ENCODE measurements at regions not wholly inside any gene's neighbourhood (a gene's known extent, or its start where the extent isn't known, plus 50 kb on each side); places are given as distances from the start of the nearest gene placed in this dataset.

DNA sequence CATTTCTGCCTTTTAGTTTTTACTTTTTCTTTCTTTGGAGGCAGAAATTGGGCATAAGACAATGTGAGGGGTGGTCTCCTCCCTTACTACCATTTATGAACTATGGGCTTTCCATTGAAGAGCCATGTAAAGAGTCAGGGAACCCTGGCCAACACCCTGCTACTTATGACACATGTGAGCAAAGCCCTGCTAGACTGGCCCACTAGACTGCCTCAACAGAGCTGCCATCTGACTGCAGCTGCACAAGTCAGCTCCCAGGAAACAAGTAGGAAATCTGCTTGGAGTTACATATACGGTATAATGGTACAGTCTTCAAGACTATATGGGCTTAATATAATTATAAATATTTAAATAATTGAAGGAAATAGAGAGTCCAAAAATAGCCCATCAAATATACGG, 816.8 kb downstream of the TRIB2 start:
- Histone ChIP-seq H3K9ac (ENCODE audit: control insufficient read depth, insufficient read depth, low read length) (no peak overlapping the region), H3K4me1 (ENCODE audit: control insufficient read depth, insufficient read depth, low read length) (no peaks in the 10 kb centered on the region), H3K79me2 (ENCODE audit: control insufficient read depth, insufficient read depth, low read length) (no peaks in the 10 kb centered on the region), H3K4me2 (ENCODE audit: control insufficient read depth, insufficient read depth) (no peak overlapping the region), H3K36me3 (ENCODE audit: control insufficient read depth in 2 of 2, insufficient read depth in 2 of 2, low read length in 1 of 2) (no peaks in the 10 kb centered on the region), H3K27me3 (replicated peaks in 1 of 2; ENCODE audit: control insufficient read depth in 2 of 2, insufficient read depth in 2 of 2, low read length in 1 of 2) (no peaks in the 10 kb centered on the region), H3K27ac (ENCODE audit: control insufficient read depth, insufficient read depth) (no peak overlapping the region), H3K4me3 (no peak overlapping the region), H3K9me3 (replicated peaks; ENCODE audit: control insufficient read depth, insufficient read depth, low read length) (peaks cover 4% of the 10 kb centered on the region; the same call in 2 of the 3 replicates), H4K20me1 (ENCODE audit: control insufficient read depth, insufficient read depth) (no peaks in the 10 kb centered on the region), H2AFZ (ENCODE audit: control insufficient read depth, low read depth, low read length) (no peak overlapping the region)
- ATAC-seq, result no peak
- POLR2A ChIA-PET, result no interaction called here
- SMC1A ChIA-PET (ENCODE audit: uncharacterized antibody, unreplicated experiment), result interaction anchor here (0.9 to 2.1 kb wide), 4 partner anchors 9 to 26 kb away, joined by 3 to 9 read pairs (median 6); no protein-coding TSS in a partner anchor
- no TSS peak for BruUV-seq (replicated peaks)
- FAIRE-seq, result no peak
- intact Hi-C loops (cut with micrococcal nuclease; ENCODE audit: unreplicated experiment) (no loop called here), in situ Hi-C loops (cut with MboI) (no loop called here)
- RAD21 ChIA-PET (ENCODE audit: unreplicated experiment), result no interaction called here
- no peak for TF ChIP-seq NFIC (IDR thresholded peaks at IDR 0.05; ENCODE audit: low read depth, low read length)
- TF ChIP-seq BCL11A (IDR thresholded peaks at IDR 0.05; ENCODE audit: low read depth, low read length), result no peak
- no peak for TF ChIP-seq IKZF2 (IDR thresholded peaks at IDR 0.05)
- 50% methylated on average over 2 of the region's 2 CpGs for WGBS (ENCODE audit: insufficient coverage, insufficient replicate concordance, low lambda C conversion rate, missing lambda C conversion rate)
- DNase-seq (ENCODE audit: low read depth, low spot score), result no peak
- CTCF ChIA-PET, result interaction anchor here (0.8 kb wide), 1 partner anchor 886 kb away, joined by 3 read pairs; no protein-coding TSS in a partner anchor

DNA sequence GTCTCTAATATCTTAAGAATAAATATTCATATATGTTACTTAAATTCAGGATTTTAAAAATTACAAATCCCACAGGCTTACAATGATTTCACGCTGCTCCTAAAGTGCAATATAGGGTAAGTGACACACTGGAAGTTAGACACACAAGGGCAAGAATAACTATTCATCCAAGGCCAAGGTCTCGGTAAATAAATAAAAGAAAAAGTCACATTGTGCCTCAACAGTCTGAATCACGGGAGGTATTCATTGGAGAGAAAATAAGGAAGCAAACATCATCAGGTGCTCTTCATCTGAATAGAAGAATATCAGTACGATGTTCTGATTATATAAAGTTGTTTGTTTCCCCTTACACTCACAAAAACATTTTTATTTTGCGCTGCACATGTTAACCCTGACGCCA, 820.2 kb downstream of the TRIB2 start:
- Histone ChIP-seq H3K9me3 (replicated peaks; ENCODE audit: control insufficient read depth, insufficient read depth, low read length) (peaks cover 4% of the 10 kb centered on the region; the same call in 2 of the 3 replicates), H3K9ac (ENCODE audit: control insufficient read depth, insufficient read depth, low read length) (no peak overlapping the region), H3K27ac (ENCODE audit: control insufficient read depth, insufficient read depth) (no peak overlapping the region), H3K79me2 (ENCODE audit: control insufficient read depth, insufficient read depth, low read length) (no peaks in the 10 kb centered on the region), H3K4me1 (ENCODE audit: control insufficient read depth, insufficient read depth, low read length) (no peaks in the 10 kb centered on the region), H3K4me3 (no peak overlapping the region), H3K27me3 (replicated peaks in 1 of 2; ENCODE audit: control insufficient read depth in 2 of 2, insufficient read depth in 2 of 2, low read length in 1 of 2) (no peaks in the 10 kb centered on the region), H3K4me2 (ENCODE audit: control insufficient read depth, insufficient read depth) (no peak overlapping the region), H2AFZ (ENCODE audit: control insufficient read depth, low read depth, low read length) (peak overlapping the region; percentile 19; the same call in 1 of the 2 replicates), H4K20me1 (ENCODE audit: control insufficient read depth, insufficient read depth) (no peaks in the 10 kb centered on the region), H3K36me3 (ENCODE audit: control insufficient read depth in 2 of 2, insufficient read depth in 2 of 2, low read length in 1 of 2) (no peaks in the 10 kb centered on the region)
- BruUV-seq (replicated peaks), result no TSS peak
- ATAC-seq (no peak), FAIRE-seq (no peak), DNase-seq (ENCODE audit: low read depth, low spot score) (no peak)
- 37% methylated on average over 6 of the region's 6 CpGs for WGBS (ENCODE audit: insufficient coverage, insufficient replicate concordance, low lambda C conversion rate, missing lambda C conversion rate)
- SMC1A ChIA-PET (ENCODE audit: uncharacterized antibody, unreplicated experiment), result no interaction called here
- intact Hi-C loops (cut with micrococcal nuclease; ENCODE audit: unreplicated experiment), result no loop called here
- in situ Hi-C loops (cut with MboI), result no loop called here
- CTCF ChIA-PET, result no interaction called here
- POLR2A ChIA-PET, result no interaction called here
- RAD21 ChIA-PET (ENCODE audit: unreplicated experiment), result no interaction called here
- TF ChIP-seq ZNF622 (IDR thresholded peaks at IDR 0.05), result no peak
- TF ChIP-seq, protein P1, sequence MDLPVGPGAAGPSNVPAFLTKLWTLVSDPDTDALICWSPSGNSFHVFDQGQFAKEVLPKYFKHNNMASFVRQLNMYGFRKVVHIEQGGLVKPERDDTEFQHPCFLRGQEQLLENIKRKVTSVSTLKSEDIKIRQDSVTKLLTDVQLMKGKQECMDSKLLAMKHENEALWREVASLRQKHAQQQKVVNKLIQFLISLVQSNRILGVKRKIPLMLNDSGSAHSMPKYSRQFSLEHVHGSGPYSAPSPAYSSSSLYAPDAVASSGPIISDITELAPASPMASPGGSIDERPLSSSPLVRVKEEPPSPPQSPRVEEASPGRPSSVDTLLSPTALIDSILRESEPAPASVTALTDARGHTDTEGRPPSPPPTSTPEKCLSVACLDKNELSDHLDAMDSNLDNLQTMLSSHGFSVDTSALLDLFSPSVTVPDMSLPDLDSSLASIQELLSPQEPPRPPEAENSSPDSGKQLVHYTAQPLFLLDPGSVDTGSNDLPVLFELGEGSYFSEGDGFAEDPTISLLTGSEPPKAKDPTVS (IDR thresholded peaks at IDR 0.05; ENCODE audit: low read depth, low read length), result no peak
- TF ChIP-seq TARDBP (IDR thresholded peaks at IDR 0.05; ENCODE audit: borderline replicate concordance), result no peak
- no peak for TF ChIP-seq RAD21 (IDR thresholded peaks at IDR 0.05; ENCODE audit: insufficient read depth, low read depth, low read length)
- TF ChIP-seq, protein P2, sequence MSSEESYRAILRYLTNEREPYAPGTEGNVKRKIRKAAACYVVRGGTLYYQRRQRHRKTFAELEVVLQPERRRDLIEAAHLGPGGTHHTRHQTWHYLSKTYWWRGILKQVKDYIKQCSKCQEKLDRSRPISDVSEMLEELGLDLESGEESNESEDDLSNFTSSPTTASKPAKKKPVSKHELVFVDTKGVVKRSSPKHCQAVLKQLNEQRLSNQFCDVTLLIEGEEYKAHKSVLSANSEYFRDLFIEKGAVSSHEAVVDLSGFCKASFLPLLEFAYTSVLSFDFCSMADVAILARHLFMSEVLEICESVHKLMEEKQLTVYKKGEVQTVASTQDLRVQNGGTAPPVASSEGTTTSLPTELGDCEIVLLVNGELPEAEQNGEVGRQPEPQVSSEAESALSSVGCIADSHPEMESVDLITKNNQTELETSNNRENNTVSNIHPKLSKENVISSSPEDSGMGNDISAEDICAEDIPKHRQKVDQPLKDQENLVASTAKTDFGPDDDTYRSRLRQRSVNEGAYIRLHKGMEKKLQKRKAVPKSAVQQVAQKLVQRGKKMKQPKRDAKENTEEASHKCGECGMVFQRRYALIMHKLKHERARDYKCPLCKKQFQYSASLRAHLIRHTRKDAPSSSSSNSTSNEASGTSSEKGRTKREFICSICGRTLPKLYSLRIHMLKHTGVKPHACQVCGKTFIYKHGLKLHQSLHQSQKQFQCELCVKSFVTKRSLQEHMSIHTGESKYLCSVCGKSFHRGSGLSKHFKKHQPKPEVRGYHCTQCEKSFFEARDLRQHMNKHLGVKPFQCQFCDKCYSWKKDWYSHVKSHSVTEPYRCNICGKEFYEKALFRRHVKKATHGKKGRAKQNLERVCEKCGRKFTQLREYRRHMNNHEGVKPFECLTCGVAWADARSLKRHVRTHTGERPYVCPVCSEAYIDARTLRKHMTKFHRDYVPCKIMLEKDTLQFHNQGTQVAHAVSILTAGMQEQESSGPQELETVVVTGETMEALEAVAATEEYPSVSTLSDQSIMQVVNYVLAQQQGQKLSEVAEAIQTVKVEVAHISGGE (CRISPR knock-in tag; IDR thresholded peaks at IDR 0.05), result no peak
- TF ChIP-seq POLR2A (IDR thresholded peaks at IDR 0.05; ENCODE audit: low read depth, low read length), result no peak
- TF ChIP-seq, protein P3, sequence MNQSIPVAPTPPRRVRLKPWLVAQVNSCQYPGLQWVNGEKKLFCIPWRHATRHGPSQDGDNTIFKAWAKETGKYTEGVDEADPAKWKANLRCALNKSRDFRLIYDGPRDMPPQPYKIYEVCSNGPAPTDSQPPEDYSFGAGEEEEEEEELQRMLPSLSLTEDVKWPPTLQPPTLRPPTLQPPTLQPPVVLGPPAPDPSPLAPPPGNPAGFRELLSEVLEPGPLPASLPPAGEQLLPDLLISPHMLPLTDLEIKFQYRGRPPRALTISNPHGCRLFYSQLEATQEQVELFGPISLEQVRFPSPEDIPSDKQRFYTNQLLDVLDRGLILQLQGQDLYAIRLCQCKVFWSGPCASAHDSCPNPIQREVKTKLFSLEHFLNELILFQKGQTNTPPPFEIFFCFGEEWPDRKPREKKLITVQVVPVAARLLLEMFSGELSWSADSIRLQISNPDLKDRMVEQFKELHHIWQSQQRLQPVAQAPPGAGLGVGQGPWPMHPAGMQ (IDR thresholded peaks at IDR 0.05; ENCODE audit: borderline replicate concordance), result no peak
- no peak for TF ChIP-seq POLR2AphosphoS2 (IDR thresholded peaks at IDR 0.05; ENCODE audit: low read depth, low read length)
- TF ChIP-seq IKZF2 (IDR thresholded peaks at IDR 0.05), result no peak
- TF ChIP-seq MTA3 (IDR thresholded peaks at IDR 0.05; ENCODE audit: borderline replicate concordance, low read length), result no peak
